ENCODE measurements at regions not wholly inside any gene's neighbourhood (a gene's known extent, or its start where the extent isn't known, plus 50 kb on each side); places are given as distances from the start of the nearest gene placed in this dataset.

DNA sequence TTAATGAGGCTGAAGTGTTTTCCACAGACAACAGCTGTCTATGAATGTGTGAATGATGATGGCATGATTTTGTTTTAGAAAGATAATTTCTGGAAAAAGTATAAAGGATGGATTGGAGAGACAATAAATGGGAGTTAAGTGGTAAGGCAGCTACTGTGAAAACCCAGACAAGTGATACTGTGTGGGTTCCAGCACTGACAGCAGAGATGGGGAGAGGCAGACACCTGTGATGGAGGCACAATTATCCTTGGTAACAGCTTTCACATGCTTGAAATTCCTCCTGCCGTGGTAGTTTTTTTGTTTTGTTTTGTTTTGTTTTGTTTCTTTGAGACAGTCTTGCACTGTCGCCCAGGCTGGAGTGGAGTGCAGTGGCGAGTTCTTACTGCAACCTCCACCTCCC lies 189.3 kb downstream of the DEPDC1B start:
- H3K9me2 ChIP-seq (replicated peaks; ENCODE audit: low read length), result no peaks in the 10 kb centered on the region
- ATAC-seq (no peak), DNase-seq (no peak)
- no peaks in the 10 kb centered on the region for H3K4me1 ChIP-seq (ENCODE audit: insufficient read depth, low read length)
- H4K20me1 ChIP-seq (ENCODE audit: low read length), result no peaks in the 10 kb centered on the region
- TF ChIP-seq EZH2phosphoT487 (IDR thresholded peaks at IDR 0.05; ENCODE audit: borderline replicate concordance, low read length), result no peak
- TF ChIP-seq CTCF (conservative IDR thresholded peaks at IDR 0.05; ENCODE audit: low read depth, low read length), result no peak
- TF ChIP-seq EZH2 (IDR thresholded peaks at IDR 0.05; ENCODE audit: low read length, unreplicated experiment), result no peak
- no peak overlapping the region for H3K9ac ChIP-seq (ENCODE audit: low read length)
- H3K36me3 ChIP-seq (ENCODE audit: low read depth, low read length), result no peaks in the 10 kb centered on the region
- H2AFZ ChIP-seq (ENCODE audit: low read length), result no peak overlapping the region
- H3F3A ChIP-seq (ENCODE audit: low read length, unreplicated experiment), result no peaks in the 10 kb centered on the region
- no peak overlapping the region for H3K27ac ChIP-seq (ENCODE audit: low read length)
- BruUV-seq (replicated peaks), result no TSS peak
- H3K27me3 ChIP-seq (ENCODE audit: low read length), result no peaks in the 10 kb centered on the region
- ChIA-PET POLR2A (ENCODE audit: unreplicated experiment) (no interaction called here), CTCF (no interaction called here)
- no peak overlapping the region for H3K4me3 ChIP-seq (ENCODE audit: low read length)
- H3K9me3 ChIP-seq (ENCODE audit: low read length), result no peaks in the 10 kb centered on the region
- H3K4me2 ChIP-seq (ENCODE audit: low read length), result no peak overlapping the region
- intact Hi-C loops (cut with micrococcal nuclease), result no loop called here
- no peaks in the 10 kb centered on the region for H3K79me2 ChIP-seq (ENCODE audit: low read length)

GRCh38 chr5:60510049-60510448 lies 189.9 kb downstream of the DEPDC1B start:
- no peak for TF ChIP-seq EZH2phosphoT487 (IDR thresholded peaks at IDR 0.05; ENCODE audit: borderline replicate concordance, low read length)
- TF ChIP-seq EZH2 (IDR thresholded peaks at IDR 0.05; ENCODE audit: low read length, unreplicated experiment), result no peak
- TF ChIP-seq CTCF (conservative IDR thresholded peaks at IDR 0.05; ENCODE audit: low read depth, low read length), result no peak
- H3K36me3 ChIP-seq (ENCODE audit: low read depth, low read length), result no peaks in the 10 kb centered on the region
- BruUV-seq (replicated peaks), result no TSS peak
- no peak overlapping the region for H2AFZ ChIP-seq (ENCODE audit: low read length)
- H3K9ac ChIP-seq (ENCODE audit: low read length), result no peak overlapping the region
- no peaks in the 10 kb centered on the region for H3K9me3 ChIP-seq (ENCODE audit: low read length)
- ATAC-seq, result no peak
- no peak overlapping the region for H3K4me2 ChIP-seq (ENCODE audit: low read length)
- no peaks in the 10 kb centered on the region for H3K79me2 ChIP-seq (ENCODE audit: low read length)
- H4K20me1 ChIP-seq (ENCODE audit: low read length), result no peaks in the 10 kb centered on the region
- no peaks in the 10 kb centered on the region for H3K4me1 ChIP-seq (ENCODE audit: insufficient read depth, low read length)
- ChIA-PET CTCF (no interaction called here), POLR2A (ENCODE audit: unreplicated experiment) (no interaction called here)
- H3K9me2 ChIP-seq (replicated peaks; ENCODE audit: low read length), result no peaks in the 10 kb centered on the region
- no peak overlapping the region for H3K27ac ChIP-seq (ENCODE audit: low read length)
- H3K27me3 ChIP-seq (ENCODE audit: low read length), result no peaks in the 10 kb centered on the region
- intact Hi-C loops (cut with micrococcal nuclease), result no loop called here
- DNase-seq, result no peak
- H3K4me3 ChIP-seq (ENCODE audit: low read length), result no peak overlapping the region
- no peaks in the 10 kb centered on the region for H3F3A ChIP-seq (ENCODE audit: low read length, unreplicated experiment)

- Histone ChIP-seq H3F3A (ENCODE audit: low read length, unreplicated experiment) (no peaks in the 10 kb centered on the region), H3K4me3 (ENCODE audit: low read length) (no peak overlapping the region), H3K79me2 (ENCODE audit: low read length) (no peaks in the 10 kb centered on the region), H3K9me3 (ENCODE audit: low read length) (no peaks in the 10 kb centered on the region), H3K4me1 (ENCODE audit: insufficient read depth, low read length) (no peaks in the 10 kb centered on the region), H3K27me3 (ENCODE audit: low read length) (no peaks in the 10 kb centered on the region), H3K9ac (ENCODE audit: low read length) (no peak overlapping the region), H3K27ac (ENCODE audit: low read length) (no peak overlapping the region), H4K20me1 (ENCODE audit: low read length) (no peaks in the 10 kb centered on the region), H3K36me3 (ENCODE audit: low read depth, low read length) (no peaks in the 10 kb centered on the region), H3K4me2 (ENCODE audit: low read length) (no peak overlapping the region), H3K9me2 (replicated peaks; ENCODE audit: low read length) (no peaks in the 10 kb centered on the region), H2AFZ (ENCODE audit: low read length) (no peak overlapping the region)
- intact Hi-C loops (cut with micrococcal nuclease), result no loop called here
- BruUV-seq (replicated peaks), result no TSS peak
- DNase-seq (no peak), ATAC-seq (no peak)
- TF ChIP-seq CTCF (conservative IDR thresholded peaks at IDR 0.05; ENCODE audit: low read depth, low read length), result no peak
- no peak for TF ChIP-seq EZH2phosphoT487 (IDR thresholded peaks at IDR 0.05; ENCODE audit: borderline replicate concordance, low read length)
- no peak for TF ChIP-seq EZH2 (IDR thresholded peaks at IDR 0.05; ENCODE audit: low read length, unreplicated experiment)
- CTCF ChIA-PET, result no interaction called here
- POLR2A ChIA-PET (ENCODE audit: unreplicated experiment), result no interaction called here
Measured at GRCh38 chr5:60509519-60509918, 190.4 kb downstream of the DEPDC1B start.
